IMR-90 (cell line): ENCODE measurements at regions not wholly inside any gene's neighbourhood (a gene's known extent, or its start where the extent isn't known, plus 50 kb on each side); places are given as distances from the start of the nearest gene placed in this dataset.

ENCODE experiments used
- ATAC-seq: fragments of 200-7000 bp; cut with Tn5 transposase; 2 replicates; pipeline ENCODE4 v1.9.1; 2020; ENCODE audit warnings: low read depth, mild to moderate bottlenecking, moderate library complexity
- BruUV-seq: library from RNA; stranded (reverse); fragments of 400-500 nt; replicated peaks from 2 replicates; lab custom pipeline; 2021; lab: Mats Ljungman, UMichigan
- CTCF ChIA-PET: fragments of 300-600 bp; formaldehyde crosslinking; extraction: SDS; loops from one replicate; lab custom pipeline; 2021; ENCODE audit warnings: antibody characterized with exemption; lab: Yijun Ruan, JAX
- POLR2A ChIA-PET: fragments of 300-600 bp; sonication (Branson Sonifier 250); formaldehyde crosslinking; loops from one replicate; lab custom pipeline; 2022; ENCODE audit warnings: antibody characterized with exemption; ENCODE audit not compliant: unreplicated experiment; lab: Charles Lee
- DNase-seq: peaks from one replicate; pipeline ENCODE4 v3.0.0; 2013
- H2AFZ ChIP-seq: replicated peaks from 2 replicates; pipeline ENCODE3; 2013; ENCODE audit warnings: low read length, mild to moderate bottlenecking; ENCODE audit not compliant: poor library complexity
- H2AK5ac ChIP-seq: 2 replicates; pipeline ENCODE4 v1.6.1; 2013; ENCODE audit warnings: low read depth, low read length, inconsistent platforms
- H2AK9ac ChIP-seq: replicated peaks from 2 replicates; pipeline ENCODE3; 2013; ENCODE audit warnings: mild to moderate bottlenecking, low read depth, low read length, moderate library complexity; ENCODE audit not compliant: poor library complexity
- H2BK120ac ChIP-seq: 2 replicates; pipeline ENCODE4 v1.6.1; 2013; ENCODE audit warnings: low read depth, low read length, inconsistent platforms
- H2BK15ac ChIP-seq: 3 replicates; pipeline ENCODE4 v1.6.1; 2013; ENCODE audit warnings: low read depth, low read length, inconsistent platforms
- H2BK20ac ChIP-seq: 2 replicates; pipeline ENCODE4 v1.6.1; 2013; ENCODE audit warnings: low read depth, mild to moderate bottlenecking, inconsistent platforms, low read length, moderate library complexity
- H2BK5ac ChIP-seq: 2 replicates; pipeline ENCODE4 v1.6.1; 2013; ENCODE audit warnings: mild to moderate bottlenecking, low read depth, low read length, inconsistent platforms; ENCODE audit not compliant: poor library complexity, severe bottlenecking
- H3K14ac ChIP-seq: replicated peaks from 2 replicates; pipeline ENCODE4 v1.6.1; 2013; ENCODE audit warnings: low read depth, low read length, inconsistent platforms
- H3K18ac ChIP-seq: 2 replicates; pipeline ENCODE4 v1.6.1; 2013; ENCODE audit warnings: low read depth, low read length, control low read depth
- H3K23ac ChIP-seq: 2 replicates; pipeline ENCODE4 v1.6.1; 2013; ENCODE audit warnings: low read depth, low read length, inconsistent platforms
- H3K27ac ChIP-seq: 2 replicates; pipeline ENCODE4 v1.5.1; 2013; ENCODE audit warnings: mild to moderate bottlenecking, control low read depth, low read length; ENCODE audit not compliant: insufficient read depth
- H3K27me3 ChIP-seq: 2 replicates; pipeline ENCODE4 v1.6.1; 2013; ENCODE audit warnings: low read length; ENCODE audit not compliant: control insufficient read depth, insufficient read depth
- H3K36me3 ChIP-seq: 2 replicates; pipeline ENCODE4 v1.6.1; 2013; ENCODE audit warnings: low read length, mixed read lengths; ENCODE audit not compliant: control insufficient read depth, insufficient read depth
- H3K4ac ChIP-seq: 2 replicates; pipeline ENCODE4 v1.6.1; 2013; ENCODE audit warnings: low read depth, low read length, inconsistent platforms
- H3K4me1 ChIP-seq: 2 replicates; pipeline ENCODE4 v1.6.1; 2013; ENCODE audit warnings: low read length, mixed read lengths; ENCODE audit not compliant: control insufficient read depth, insufficient read depth
- H3K4me2 ChIP-seq: 2 replicates; pipeline ENCODE4 v1.6.1; 2013; ENCODE audit warnings: low read depth, mild to moderate bottlenecking, control low read depth, low read length, moderate library complexity
- H3K4me3 ChIP-seq: 2 replicates; pipeline ENCODE4 v1.5.1; 2013; ENCODE audit warnings: low read depth, mild to moderate bottlenecking, control low read depth, low read length, moderate library complexity; ENCODE audit not compliant: insufficient read depth
- H3K56ac ChIP-seq: 2 replicates; pipeline ENCODE4 v1.6.1; 2013; ENCODE audit warnings: low read length, inconsistent platforms; ENCODE audit not compliant: insufficient read depth; ENCODE audit errors: extremely low read depth
- H3K79me1 ChIP-seq, 2 experiments: 2 replicates each; pipeline ENCODE4 v1.6.1; 2013; ENCODE audit warnings: low read length in 2 of 2, inconsistent platforms in 1 of 2, low read depth in 1 of 2
- H3K9ac ChIP-seq: 2 replicates; pipeline ENCODE4 v1.6.1; 2013; ENCODE audit warnings: low read depth, low read length, control low read depth
- H3K9me1 ChIP-seq: 2 replicates; pipeline ENCODE4 v1.6.1; 2013; ENCODE audit warnings: low read length, inconsistent platforms; ENCODE audit not compliant: insufficient read depth
- H3K9me3 ChIP-seq: 2 replicates; pipeline ENCODE4 v1.6.1; 2013; ENCODE audit warnings: low read length; ENCODE audit not compliant: control insufficient read depth, insufficient read depth
- H4K20me1 ChIP-seq: 2 replicates; pipeline ENCODE4 v1.6.1; 2013; ENCODE audit warnings: low read length, inconsistent platforms; ENCODE audit not compliant: insufficient read depth
- H4K5ac ChIP-seq: 2 replicates; pipeline ENCODE4 v1.6.1; 2013; ENCODE audit warnings: mild to moderate bottlenecking, low read depth, low read length, control low read depth
- H4K8ac ChIP-seq, 2 experiments: 2 replicates each; pipeline ENCODE4 v1.6.1; 2013; ENCODE audit warnings: low read depth in 2 of 2, low read length in 2 of 2, control low read depth in 1 of 2, inconsistent platforms in 1 of 2
- H4K91ac ChIP-seq: 2 replicates; pipeline ENCODE4 v1.6.1; 2013; ENCODE audit warnings: low read depth, low read length, inconsistent platforms; ENCODE audit not compliant: insufficient read depth
- BHLHE40 ChIP-seq: fragments of 150-350 bp; IDR thresholded peaks from 2 replicates; pipeline ENCODE4 v1.6.1; 2016; ENCODE audit warnings: mild to moderate bottlenecking, low read depth, low read length
- CEBPB ChIP-seq: IDR thresholded peaks from 2 replicates; pipeline ENCODE4 v1.6.1; 2012; ENCODE audit warnings: low read depth, low read length, improper control_type of control experiment
- CHD1 ChIP-seq: IDR thresholded peaks from 2 replicates; pipeline ENCODE4 v1.6.1; 2012; ENCODE audit warnings: low read depth, low read length, improper control_type of control experiment
- CTCF ChIP-seq: conservative IDR thresholded peaks from 2 replicates; pipeline ENCODE4 v1.5.1; 2012; ENCODE audit warnings: mild to moderate bottlenecking, low read depth, low read length, improper control_type of control experiment
- ELK1 ChIP-seq: fragments of 150-350 bp; IDR thresholded peaks from 2 replicates; pipeline ENCODE4 v1.6.1; 2016; ENCODE audit warnings: low read depth, mild to moderate bottlenecking, low read length, moderate library complexity, borderline replicate concordance
- FOS ChIP-seq: fragments of 150-350 bp; IDR thresholded peaks from 2 replicates; pipeline ENCODE4 v1.6.1; 2016; ENCODE audit warnings: low read depth, low read length
- MAFK ChIP-seq: IDR thresholded peaks from 2 replicates; pipeline ENCODE4 v1.6.1; 2012; ENCODE audit warnings: low read depth, low read length, improper control_type of control experiment
- MXI1 ChIP-seq: IDR thresholded peaks from 2 replicates; pipeline ENCODE4 v1.6.1; 2012; ENCODE audit warnings: low read depth, mild to moderate bottlenecking, low read length, moderate library complexity, borderline replicate concordance
- NFE2L2 ChIP-seq: fragments of 150-350 bp; IDR thresholded peaks from 2 replicates; pipeline ENCODE4 v1.6.1; 2016; ENCODE audit warnings: low read depth, mild to moderate bottlenecking, low read length
- POLR2A ChIP-seq: IDR thresholded peaks from 2 replicates; pipeline ENCODE4 v1.6.1; 2012; ENCODE audit warnings: mild to moderate bottlenecking, low read depth, low read length
- RAD21 ChIP-seq: IDR thresholded peaks from 2 replicates; pipeline ENCODE4 v1.6.1; 2012; ENCODE audit warnings: low read length, improper control_type of control experiment
- RFX5 ChIP-seq: IDR thresholded peaks from 2 replicates; pipeline ENCODE4 v1.8.0; 2012; ENCODE audit warnings: low read depth, mild to moderate bottlenecking, low read length, moderate library complexity
- SMC3 ChIP-seq: fragments of 150-350 bp; IDR thresholded peaks from 2 replicates; pipeline ENCODE4 v1.6.1; 2016; ENCODE audit warnings: low read depth, mild to moderate bottlenecking, antibody characterized with exemption, low read length, moderate library complexity
- USF2 ChIP-seq: fragments of 150-350 bp; IDR thresholded peaks from 2 replicates; pipeline ENCODE4 v1.6.1; 2017; ENCODE audit warnings: mild to moderate bottlenecking, antibody characterized with exemption, low read length, low read depth
- WGBS, 2 experiments: methylation state at CpG; one replicate each; pipeline versions ENCODE4 v1.1.5 to v1.1.7; 2013; ENCODE audit warnings: missing lambda C conversion rate in 2 of 2; ENCODE audit not compliant: insufficient read length in 1 of 2; ENCODE audit errors: extremely low coverage in 2 of 2; 5-methylcytosine and 5-hydroxymethylcytosine counted together
- dilution Hi-C: fragments of 300-500 bp; cut with HindIII; formaldehyde crosslinking; loops from one replicate; pipeline ENCODE4 v1.14.3; 2018; ENCODE audit warnings: low sequenced_read_pairs; ENCODE audit not compliant: unreplicated experiment
- in situ Hi-C: fragments of 300-500 bp; cut with MboI; formaldehyde crosslinking; loops from 3 replicates; pipeline ENCODE4 v1.14.3; 2019; ENCODE audit warnings: low sequenced_read_pairs, inconsistent platforms, mixed read lengths
- intact Hi-C: fragments of 100-400 bp; cut with micrococcal nuclease; formaldehyde crosslinking; loops from 2 replicates; pipeline ENCODE4 v1.10.0; 2022

- CTCF ChIA-PET, result interaction anchor here (0.9 kb wide), 1 partner anchor 28 kb away, joined by 9 read pairs; no protein-coding TSS in a partner anchor
- Histone ChIP-seq H4K8ac (no peak overlapping the region), H2AK9ac (no peak overlapping the region), H2AK5ac (no peak overlapping the region), H3K4me3 (no peak overlapping the region), H3K9ac (no peak overlapping the region), H3K4ac (no peak overlapping the region), H3K4me1 (no peaks in the 10 kb centered on the region), H3K56ac (no peak overlapping the region), H3K79me1 (no peaks in the 10 kb centered on the region), H3K9me1 (0 out of 2 replicates have a peak, but pooled peaks cover 2% of the 10 kb centered on the region), H2BK120ac (no peak overlapping the region), H2AFZ (no peak overlapping the region), H3K18ac (no peak overlapping the region), H2BK5ac (no peak overlapping the region), H3K23ac (no peak overlapping the region), H2BK15ac (no peak overlapping the region), H3K27me3 (peaks cover 31% of the 10 kb centered on the region), H3K9me3 (peaks cover 10% of the 10 kb centered on the region), H3K27ac (no peak overlapping the region), H4K5ac (no peak overlapping the region), H4K91ac (no peak overlapping the region), H3K36me3 (no peaks in the 10 kb centered on the region), H3K4me2 (no peak overlapping the region), H4K20me1 (no peaks in the 10 kb centered on the region; the same call in 1 of the 2 replicates), H3K14ac (no peak overlapping the region), H2BK20ac (no peak overlapping the region)
- POLR2A ChIA-PET, result interaction anchor here (0.6 kb wide), 1 partner anchor 637 kb away, joined by 3 read pairs; no protein-coding TSS in a partner anchor
- intact Hi-C loops, result no loop called here
- ATAC-seq (no peak), DNase-seq (no peak)
- BruUV-seq, result no TSS peak
- dilution Hi-C loops, result no loop called here
- WGBS, 2 experiments, result 80% methylated on average over 15 of the region's 39 CpGs; no CpG with 5 or more reads in 1 of the 2 experiments
- in situ Hi-C loops, result no loop called here
- TF ChIP-seq CHD1, result no peak
- TF ChIP-seq ELK1, result no peak
- TF ChIP-seq RFX5, result no peak
- no peak for TF ChIP-seq USF2
- no peak for TF ChIP-seq BHLHE40
- TF ChIP-seq SMC3, result no peak
- no peak for TF ChIP-seq CTCF
- no peak for TF ChIP-seq CEBPB
- no peak for TF ChIP-seq MXI1
- TF ChIP-seq POLR2A, result no peak
- TF ChIP-seq NFE2L2, result no peak
- TF ChIP-seq FOS, result no peak
- no peak for TF ChIP-seq RAD21
- TF ChIP-seq MAFK, result no peak
Observed at GRCh38 chr16:87140211-87141200, 176.7 kb downstream of the C16orf95 start.
